ENCODE measurements at regions not wholly inside any gene's neighbourhood (a gene's known extent, or its start where the extent isn't known, plus 50 kb on each side); places are given as distances from the start of the nearest gene placed in this dataset.

- no peak overlapping the region for H3K4me3 Mint-ChIP-seq
- ATAC-seq (no peak), DNase-seq (ENCODE audit: low spot score) (no peak)
Measured at GRCh38 chr2:17199741-17200140, 318.5 kb downstream of the RAD51AP2 start.

More at GRCh38 chr2:17199741-17200140, 318.5 kb downstream of the RAD51AP2 start:
- Histone ChIP-seq H3K9me2 (ENCODE audit: insufficient read depth) (no peaks in the 10 kb centered on the region), H3K4me2 (no peak overlapping the region), H3K4me3 (no peak overlapping the region), H3K36me3 (ENCODE audit: insufficient read depth) (no peaks in the 10 kb centered on the region), H3F3A (replicated peaks; ENCODE audit: low read depth) (no peaks in the 10 kb centered on the region), H2AFZ (no peak overlapping the region), H4K20me1 (replicated peaks; ENCODE audit: insufficient read depth) (no peaks in the 10 kb centered on the region), H3K79me2 (replicated peaks; ENCODE audit: insufficient read depth) (no peaks in the 10 kb centered on the region), H3K4me1 (ENCODE audit: insufficient read depth) (no peaks in the 10 kb centered on the region), H3K27me3 (ENCODE audit: insufficient read depth) (no peaks in the 10 kb centered on the region), H3K27ac (ENCODE audit: low read depth) (no peak overlapping the region)
- Mint-ChIP-seq H3K27me3 (ENCODE audit: insufficient read depth, low read depth, poor library complexity) (no peaks in the 10 kb centered on the region), H3K27ac (no peak overlapping the region), H3K36me3 (ENCODE audit: low read depth) (no peaks in the 10 kb centered on the region), H3K4me1 (no peaks in the 10 kb centered on the region), H3K9me3 (no peaks in the 10 kb centered on the region)
- TF ChIP-seq NANOG (IDR thresholded peaks at IDR 0.05; ENCODE audit: borderline replicate concordance): no peak
- no peak for TF ChIP-seq CREB1 (CRISPR knock-in tag; IDR thresholded peaks at IDR 0.05; ENCODE audit: low read depth)
- no peak for TF ChIP-seq ZNF331 (CRISPR knock-in tag; IDR thresholded peaks at IDR 0.05; ENCODE audit: low read depth)
- no peak for TF ChIP-seq JUNB (IDR thresholded peaks at IDR 0.05; ENCODE audit: unreplicated experiment)
- TF ChIP-seq CTCF (conservative IDR thresholded peaks at IDR 0.05; ENCODE audit: low read depth in 2 of 2): no peak
- no peak for TF ChIP-seq ZNF462 (CRISPR knock-in tag; IDR thresholded peaks at IDR 0.05)
- no peak for TF ChIP-seq EZH2 (IDR thresholded peaks at IDR 0.05; ENCODE audit: low read depth, unreplicated experiment)

Measured in GM23338 (cell line).